ENCODE measurements at regions not wholly inside any gene's neighbourhood (a gene's known extent, or its start where the extent isn't known, plus 50 kb on each side); places are given as distances from the start of the nearest gene placed in this dataset.
A peak's percentile ranks its signal among the peaks of the same experiment; 100 is the strongest.

- no peak for DNase-seq (ENCODE audit: low spot score)
Observed at GRCh38 chr10:4385231-4385870, 440.7 kb upstream of the AKR1E2 start.

- no peak for DNase-seq (ENCODE audit: low spot score)
Observed at GRCh38 chr10:4384245-4384644, 441.8 kb upstream of the AKR1E2 start.

DNA sequence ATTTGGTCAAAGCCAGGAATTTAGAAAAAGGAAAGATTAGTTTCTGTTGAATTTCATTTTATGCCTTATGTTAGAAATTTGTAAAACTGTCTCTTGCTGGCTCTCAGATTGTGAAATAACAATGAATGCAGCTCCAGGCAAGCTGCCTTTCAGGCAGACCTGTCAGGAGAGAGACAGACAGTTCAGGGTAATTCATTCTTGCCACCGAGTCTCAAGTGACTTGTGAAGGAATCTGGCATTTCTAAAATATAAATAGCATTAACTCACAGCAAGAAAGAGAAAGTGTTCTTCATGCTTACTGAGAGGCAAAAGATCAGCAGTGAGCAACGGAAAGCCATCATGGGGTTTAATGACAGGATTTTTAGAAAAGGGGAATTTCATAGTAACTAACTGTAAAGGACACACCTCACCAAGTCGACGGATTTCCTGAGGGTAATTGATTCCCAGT is 442.3 kb upstream of the AKR1E2 start:
- peak; percentile 2 for DNase-seq (ENCODE audit: low spot score)

- no peak for DNase-seq (ENCODE audit: low spot score)
Observed at GRCh38 chr10:4382811-4383210, 443.2 kb upstream of the AKR1E2 start.

GRCh38 chr10:4373612-4374011 is 452.4 kb upstream of the AKR1E2 start:
- DNase-seq (ENCODE audit: low spot score): no peak

- no peak for DNase-seq (ENCODE audit: low spot score)
Observed at GRCh38 chr10:4373098-4373497, 452.9 kb upstream of the AKR1E2 start.

GRCh38 chr10:4372601-4373000 is 453.4 kb upstream of the AKR1E2 start:
- DNase-seq (ENCODE audit: low spot score): peak; percentile 31

GRCh38 chr10:4371691-4372295 is 454.2 kb upstream of the AKR1E2 start:
- no peak for DNase-seq (ENCODE audit: low spot score)

- no peak for DNase-seq (ENCODE audit: low spot score)
Observed at GRCh38 chr10:4370376-4370775, 455.6 kb upstream of the AKR1E2 start.

DNA sequence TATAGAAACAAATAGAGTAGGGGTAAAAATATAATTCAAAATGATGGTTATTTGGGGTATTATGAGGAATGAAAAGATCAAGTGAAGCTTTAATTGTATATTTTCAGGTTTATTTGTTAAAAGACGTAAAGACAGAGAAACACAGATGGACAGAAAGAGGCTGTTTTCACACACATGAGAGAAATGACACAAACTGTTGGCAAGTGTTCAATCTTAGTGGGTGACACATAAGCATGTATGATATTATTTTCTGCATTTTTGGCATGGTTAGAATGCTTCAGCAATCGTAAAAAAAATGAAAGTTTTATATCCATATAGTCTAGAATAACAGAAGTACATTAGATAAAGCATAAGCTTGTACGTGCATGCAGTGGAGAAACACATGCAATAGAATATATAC is 464.4 kb upstream of the AKR1E2 start:
- DNase-seq (ENCODE audit: low spot score): no peak

- no peak for DNase-seq (ENCODE audit: low spot score)
Observed at GRCh38 chr10:4359003-4359402, 467.0 kb upstream of the AKR1E2 start.

DNA sequence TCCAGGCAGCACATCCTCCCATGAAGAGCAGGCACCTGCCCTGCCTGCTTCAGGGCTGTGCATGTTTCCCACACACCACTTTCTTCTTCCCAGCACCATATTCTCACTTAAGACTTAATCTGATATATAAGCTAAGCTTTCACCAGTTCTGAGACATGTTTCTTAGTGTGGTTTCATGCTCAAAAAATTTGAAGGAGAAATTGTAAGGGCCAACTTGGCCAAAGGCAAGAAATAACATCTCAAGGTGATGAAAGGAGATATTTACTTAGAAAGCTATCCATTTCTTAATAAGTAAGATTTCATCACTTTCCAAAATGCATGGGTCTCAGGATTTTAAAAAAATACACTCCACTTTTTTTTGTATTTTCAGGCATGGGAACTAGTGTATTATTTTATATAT is 468.1 kb upstream of the AKR1E2 start:
- DNase-seq (ENCODE audit: low spot score): no peak

GRCh38 chr10:4355350-4355749 is 470.7 kb upstream of the AKR1E2 start:
- DNase-seq (ENCODE audit: low spot score): no peak

DNA sequence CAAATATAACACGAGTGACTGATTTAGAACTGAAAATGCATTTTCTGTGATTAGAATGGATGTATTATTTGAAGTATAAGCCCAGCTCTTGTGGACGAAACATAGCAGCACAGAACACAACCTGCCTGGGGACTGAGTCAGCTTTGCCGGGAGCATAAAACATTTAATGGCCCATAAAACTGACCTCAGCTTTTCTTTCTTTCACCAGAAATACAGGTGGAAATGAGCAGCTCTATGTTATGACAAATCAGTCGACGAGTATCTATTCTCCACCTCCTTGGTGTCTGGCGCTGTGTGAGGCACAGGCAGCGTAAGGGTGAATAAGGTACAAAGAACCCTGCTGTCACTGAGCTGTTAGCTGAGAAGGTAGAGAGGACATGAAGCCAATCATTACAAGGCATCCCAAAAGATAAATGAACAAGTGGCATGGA is 471.6 kb upstream of the AKR1E2 start:
- no peak for DNase-seq (ENCODE audit: low spot score)

GRCh38 chr10:4353964-4354363 is 472.0 kb upstream of the AKR1E2 start:
- DNase-seq (ENCODE audit: low spot score): no peak

- DNase-seq (ENCODE audit: low spot score): no peak
Observed at GRCh38 chr10:4353059-4353655, 472.9 kb upstream of the AKR1E2 start.

DNA sequence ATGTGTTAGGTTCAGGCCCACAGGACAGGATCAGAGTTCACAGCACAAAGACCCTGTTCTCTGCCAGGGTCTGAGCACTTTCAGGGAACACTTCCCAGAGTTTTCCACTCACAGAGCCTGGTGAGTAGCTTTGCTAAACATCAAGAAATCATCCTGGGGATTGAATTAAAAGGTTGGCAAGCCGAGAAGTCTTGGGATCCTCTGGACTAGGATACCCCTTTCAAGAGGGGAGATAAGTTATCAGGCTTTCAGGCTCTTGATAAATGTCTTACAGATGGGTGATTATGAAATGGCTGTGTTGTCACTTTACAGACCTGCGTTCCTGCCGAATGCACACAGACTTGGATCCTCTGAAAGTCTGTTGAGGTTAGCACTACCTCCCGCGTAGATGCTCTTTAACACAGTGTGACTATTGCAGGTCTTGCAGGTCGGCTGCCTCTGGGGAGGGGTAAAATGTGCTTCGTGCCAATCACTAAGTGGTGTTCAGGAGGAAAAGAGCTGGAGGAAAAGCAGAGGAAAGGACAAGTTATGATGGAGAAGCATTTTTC is 473.5 kb upstream of the AKR1E2 start:
- DNase-seq (ENCODE audit: low spot score): no peak

- no peak for DNase-seq (ENCODE audit: low spot score)
Observed at GRCh38 chr10:4351723-4352413, 474.1 kb upstream of the AKR1E2 start.

GRCh38 chr10:4347397-4347796 is 478.6 kb upstream of the AKR1E2 start:
- DNase-seq (ENCODE audit: low spot score): no peak

- no peak for DNase-seq (ENCODE audit: low spot score)
Observed at GRCh38 chr10:4345877-4346646, 479.9 kb upstream of the AKR1E2 start.

DNA sequence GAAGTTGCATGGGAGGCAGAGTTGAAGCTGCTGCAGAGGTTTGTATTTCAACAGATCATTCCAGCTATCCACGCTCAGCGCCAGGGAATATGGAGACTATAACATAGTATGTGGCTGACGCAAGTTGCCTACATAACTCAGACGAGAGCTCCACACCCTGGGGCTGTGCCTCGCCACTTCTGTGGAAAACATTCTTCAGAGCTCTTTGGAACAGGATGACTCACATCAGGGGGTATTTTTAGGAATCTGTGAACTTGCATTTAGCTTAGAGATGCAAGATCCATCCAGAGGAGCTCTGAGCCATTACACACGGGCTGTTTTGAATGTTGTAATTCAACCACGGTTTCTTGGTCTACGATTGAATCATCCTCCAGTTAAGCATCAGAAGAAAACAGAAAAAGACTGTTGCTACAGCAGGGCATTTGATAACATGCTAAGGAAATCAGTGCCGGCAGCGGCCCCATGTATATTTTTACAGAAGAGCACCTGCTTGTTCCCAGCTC is 481.5 kb upstream of the AKR1E2 start:
- peak; percentile 78 for DNase-seq (ENCODE audit: low spot score)

DNA sequence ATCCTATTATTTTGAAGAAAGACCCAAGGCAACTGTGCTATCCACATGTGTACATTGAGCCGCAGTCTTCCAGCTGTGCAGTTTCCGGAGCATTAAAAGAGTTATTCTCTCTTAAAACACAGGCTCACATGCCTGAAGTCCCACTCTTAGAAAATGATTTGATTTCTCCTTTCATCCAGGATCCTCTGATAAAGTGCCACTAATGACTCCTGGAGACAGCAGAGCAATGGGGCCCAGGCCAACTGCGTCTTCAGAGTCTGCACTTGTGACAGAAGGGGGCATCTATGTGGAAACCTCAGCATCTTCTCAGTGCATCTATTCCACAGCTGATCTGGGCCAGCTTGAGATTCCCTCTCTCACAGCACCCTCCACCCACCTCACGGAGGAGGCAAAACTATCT is 482.1 kb upstream of the AKR1E2 start:
- DNase-seq (ENCODE audit: low spot score): no peak
